Stimulated activated naive CD8-positive, alpha-beta T cell treated with anti-CD3 and anti-CD28 coated beads, Interleukin-15, amount 100 ng/mL, for 72 hours (primary cell): ENCODE measurements at regions not wholly inside any gene's neighbourhood (a gene's known extent, or its start where the extent isn't known, plus 50 kb on each side); places are given as distances from the start of the nearest gene placed in this dataset.
"Not testable (repeated sequence)": the region's sequence is repeated elsewhere in the genome, so short reads cannot be mapped to it uniquely, and the experiment has no call there.

Source experiments
- ATAC-seq: fragments of 150-1000 bp; cut with Tn5 transposase; 2 replicates; pipeline ENCODE4 v1.10.0; 2021; ENCODE audit warnings: mild to moderate bottlenecking, moderate library complexity
- DNase-seq, 2 donors: peaks; one replicate each; pipeline ENCODE4 v3.0.0; 2021 to 2022
- H3K27ac Mint-ChIP-seq, 2 donors: one replicate each; pipeline ENCODE4 v1.8.0; 2022; ENCODE audit warnings: mild to moderate bottlenecking in 2 of 2, mixed read lengths in 2 of 2, moderate library complexity in 2 of 2
- H3K27me3 Mint-ChIP-seq: one replicate; pipeline ENCODE4 v1.8.0; 2022; ENCODE audit warnings: mixed read lengths
- H3K4me1 Mint-ChIP-seq: one replicate; pipeline ENCODE4 v1.8.0; 2022; ENCODE audit warnings: mild to moderate bottlenecking, mixed read lengths
- H3K4me3 Mint-ChIP-seq, 2 donors: one replicate each; pipeline ENCODE4 v1.8.0; 2022; ENCODE audit warnings: mild to moderate bottlenecking in 2 of 2, mixed read lengths in 2 of 2, moderate library complexity in 1 of 2
- H3K9me3 Mint-ChIP-seq, 2 donors: one replicate each; pipeline ENCODE4 v1.8.0; 2022; ENCODE audit warnings: mixed read lengths in 2 of 2

- DNase-seq (peak in 1 of 2 donors; percentile 11), ATAC-seq (peak; percentile 67)
- Mint-ChIP-seq H3K9me3 (peaks cover 0 to 9% of the 10 kb centered on the region in 2 donors), H3K27me3 (no peaks in the 10 kb centered on the region), H3K4me1 (peaks cover 16% of the 10 kb centered on the region), H3K27ac (peak overlapping the region; percentile 44 to 89), H3K4me3 (peak overlapping the region in 1 of 2 donors; percentile 1)
Observed at GRCh38 chr10:4902571-4903011, 60.6 kb upstream of the AKR1C1 start.

DNA sequence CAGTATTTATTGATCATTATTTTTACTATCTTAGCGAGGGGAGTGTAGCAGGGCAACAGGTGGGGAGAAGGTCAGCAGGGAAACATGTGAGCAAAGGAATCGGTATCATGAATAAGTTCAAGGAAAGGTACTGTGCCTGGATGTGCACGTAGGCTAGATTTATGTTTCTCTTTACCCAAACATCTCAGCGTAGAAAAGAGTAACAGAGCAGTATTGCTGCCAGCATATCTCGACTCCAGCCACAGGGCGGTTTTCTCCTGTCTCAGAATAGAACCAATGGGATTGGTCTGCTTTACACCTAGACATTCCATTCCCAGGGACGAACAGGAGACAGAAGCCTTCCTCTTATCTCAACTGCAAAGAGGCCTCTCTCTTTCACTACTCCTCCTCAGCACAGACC is 60.1 kb upstream of the AKR1C1 start:
- not testable (repeated sequence) for ATAC-seq

GRCh38 chr10:4903675-4904074 is 59.5 kb upstream of the AKR1C1 start:
- not testable (repeated sequence) for DNase-seq

More for the DNA sequence above, 60.1 kb upstream of the AKR1C1 start:
- DNase-seq, H3K4me3 Mint-ChIP-seq, H3K9me3 Mint-ChIP-seq, H3K27me3 Mint-ChIP-seq: not testable (repeated sequence)
- Mint-ChIP-seq H3K4me1 (peaks cover 16% of the 10 kb centered on the region), H3K27ac (peak overlapping the region in 1 of 2 donors; percentile 89)

DNA sequence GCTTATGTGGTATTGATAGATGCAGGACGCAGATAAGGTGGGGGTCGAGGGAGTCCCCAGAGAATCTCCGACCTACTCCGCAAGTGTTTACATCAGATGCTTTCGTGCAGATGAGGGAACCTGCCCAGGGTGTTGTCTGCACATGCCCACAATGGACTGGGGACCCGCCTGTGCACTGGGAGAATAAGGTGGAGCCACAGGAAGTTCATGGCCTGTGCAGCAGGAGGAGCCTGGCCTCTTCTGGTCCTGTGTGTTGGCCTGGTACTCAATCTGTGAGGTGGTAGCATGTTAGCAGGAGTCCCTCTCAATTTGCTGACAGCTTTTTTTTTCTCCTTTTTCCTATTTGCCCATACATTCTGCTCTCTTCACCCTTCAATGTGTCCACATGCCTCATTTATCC is 54.1 kb upstream of the AKR1C1 start:
- no peak overlapping the region for H3K4me3 Mint-ChIP-seq
- DNase-seq (no peak), ATAC-seq (no peak)
- no peak overlapping the region for H3K27ac Mint-ChIP-seq
- H3K4me1 Mint-ChIP-seq = no peaks in the 10 kb centered on the region
- peaks cover 0 to 4% of the 10 kb centered on the region in 2 donors for H3K9me3 Mint-ChIP-seq
- no peaks in the 10 kb centered on the region for H3K27me3 Mint-ChIP-seq

More at GRCh38 chr10:4903675-4904074, 59.5 kb upstream of the AKR1C1 start:
- H3K27me3 Mint-ChIP-seq, H3K27ac Mint-ChIP-seq, ATAC-seq, H3K9me3 Mint-ChIP-seq, H3K4me3 Mint-ChIP-seq: not testable (repeated sequence)
- peaks cover 16% of the 10 kb centered on the region for H3K4me1 Mint-ChIP-seq
